Gastroesophageal sphincter (tissue), 4 donors: ENCODE measurements at regions not wholly inside any gene's neighbourhood (a gene's known extent, or its start where the extent isn't known, plus 50 kb on each side); places are given as distances from the start of the nearest gene placed in this dataset.
"Not testable (repeated sequence)": the region's sequence is repeated elsewhere in the genome, so short reads cannot be mapped to it uniquely, and the experiment has no call there.

Experiments
- ATAC-seq: fragments of 150-250 bp; one replicate; pipeline ENCODE4 v1.9.1; 2016; ENCODE audit warnings: mild to moderate bottlenecking, moderate library complexity
- H3K27ac ChIP-seq, 4 donors: fragments of 200-600 bp; sonication (generic) in 3 of 4; 1 replicate in 3 of 4; 2 replicates in 1 of 4; pipeline ENCODE4 v1.5.1; 2016 to 2019
- H3K27me3 ChIP-seq: fragments of 200-600 bp; sonication (generic); one replicate; pipeline ENCODE4 v1.5.1; 2019
- H3K36me3 ChIP-seq, 2 donors: fragments of 200-600 bp; sonication (generic); one replicate each; pipeline ENCODE4 v1.5.1; 2019; ENCODE audit warnings: control low read depth in 1 of 2
- H3K4me1 ChIP-seq, 3 donors: fragments of 200-600 bp; sonication (generic); 1 replicate in 2 of 3; 2 replicates in 1 of 3; pipeline ENCODE4 v1.5.1; 2016 to 2019; ENCODE audit warnings: control low read depth in 2 of 3
- H3K4me3 ChIP-seq, 2 donors: fragments of 200-600 bp; sonication (generic); one replicate each; pipeline ENCODE4 v1.5.1; 2019; ENCODE audit warnings: mild to moderate bottlenecking in 1 of 2, moderate library complexity in 1 of 2
- H3K9me3 ChIP-seq, 3 donors: fragments of 200-600 bp; sonication (generic); one replicate each; pipeline ENCODE4 v1.5.1; 2017 to 2019; ENCODE audit warnings: control low read depth in 2 of 3
- WGBS, 2 donors: methylation state at CpG; one replicate each; pipeline ENCODE4 v1.1.5; 2018; ENCODE audit warnings: low coverage in 1 of 2; 5-methylcytosine and 5-hydroxymethylcytosine counted together

DNA sequence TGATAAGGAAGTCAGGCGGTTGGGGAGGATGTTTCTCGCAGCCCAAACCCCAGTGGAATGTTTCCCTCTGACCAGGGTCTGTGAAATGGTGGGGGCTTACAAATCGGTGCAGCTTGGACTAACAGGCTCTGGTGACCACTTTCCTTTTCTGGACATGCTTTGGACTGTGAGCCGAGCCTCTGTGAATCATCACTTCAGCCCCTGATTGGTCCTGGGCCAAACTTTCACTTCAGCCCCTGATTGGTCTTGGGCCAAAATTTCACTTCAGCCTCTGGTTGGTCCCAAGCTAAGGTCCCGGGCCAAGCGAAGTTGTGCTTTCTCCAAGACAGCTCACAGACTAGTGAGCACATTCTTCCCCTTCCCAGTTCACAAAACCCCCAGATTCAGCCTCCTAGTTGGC lies 223.7 kb upstream of the ANKRD20A1 start:
- not testable (repeated sequence) for ATAC-seq, H3K4me1 ChIP-seq, H3K27me3 ChIP-seq, H3K9me3 ChIP-seq, H3K4me3 ChIP-seq, H3K27ac ChIP-seq, H3K36me3 ChIP-seq
- WGBS, 2 donors: no CpG with 5 or more reads among the region's 6 CpGs

- not testable (repeated sequence) for ATAC-seq, H3K36me3 ChIP-seq, H3K27me3 ChIP-seq, H3K4me1 ChIP-seq, H3K9me3 ChIP-seq, H3K4me3 ChIP-seq, H3K27ac ChIP-seq
- 60% methylated on average over 1 of the region's 15 CpGs; no CpG with 5 or more reads in 1 of the 2 donors for WGBS, 2 donors
Observed at GRCh38 chr9:67611900-67612299, 246.8 kb upstream of the ANKRD20A1 start.

- H3K9me3 ChIP-seq, H3K4me1 ChIP-seq, H3K4me3 ChIP-seq, H3K27ac ChIP-seq, H3K27me3 ChIP-seq, H3K36me3 ChIP-seq, ATAC-seq: not testable (repeated sequence)
- no CpG with 5 or more reads among the region's 8 CpGs for WGBS, 2 donors
Observed at GRCh38 chr9:67609872-67610271, 248.9 kb upstream of the ANKRD20A1 start.

- not testable (repeated sequence) for H3K27ac ChIP-seq, H3K27me3 ChIP-seq, H3K4me3 ChIP-seq, H3K9me3 ChIP-seq, H3K36me3 ChIP-seq, ATAC-seq, H3K4me1 ChIP-seq
- no CpG with 5 or more reads among the region's 7 CpGs for WGBS, 2 donors
Observed at GRCh38 chr9:67609435-67609834, 249.3 kb upstream of the ANKRD20A1 start.

GRCh38 chr9:67605113-67605512 lies 253.6 kb upstream of the ANKRD20A1 start:
- H3K4me3 ChIP-seq, H3K36me3 ChIP-seq, H3K4me1 ChIP-seq, H3K27me3 ChIP-seq, H3K27ac ChIP-seq, H3K9me3 ChIP-seq, ATAC-seq: not testable (repeated sequence)
- WGBS, 2 donors: no CpG with 5 or more reads among the region's 9 CpGs

DNA sequence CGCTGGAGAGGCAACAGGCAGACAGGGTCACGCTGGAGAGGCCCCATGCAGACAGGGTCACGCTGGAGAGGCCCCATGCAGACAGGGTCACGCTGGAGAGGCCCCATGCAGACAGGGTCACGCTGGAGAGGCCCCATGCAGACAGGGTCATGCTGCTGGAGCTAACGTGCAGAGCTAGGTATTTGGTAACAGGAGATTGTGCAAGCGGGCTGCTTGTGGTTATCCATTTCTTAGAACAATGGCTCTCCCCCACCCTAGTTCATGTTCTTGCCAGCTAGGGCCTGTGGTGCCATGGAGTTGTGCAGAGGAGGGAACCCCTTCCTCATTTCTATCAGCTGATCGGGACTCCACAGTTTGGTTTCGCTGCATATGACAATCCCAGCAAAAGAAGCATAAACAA lies 255.1 kb upstream of the ANKRD20A1 start:
- not testable (repeated sequence) for ATAC-seq, H3K27ac ChIP-seq
- WGBS, 2 donors: no CpG with 5 or more reads among the region's 9 CpGs

DNA sequence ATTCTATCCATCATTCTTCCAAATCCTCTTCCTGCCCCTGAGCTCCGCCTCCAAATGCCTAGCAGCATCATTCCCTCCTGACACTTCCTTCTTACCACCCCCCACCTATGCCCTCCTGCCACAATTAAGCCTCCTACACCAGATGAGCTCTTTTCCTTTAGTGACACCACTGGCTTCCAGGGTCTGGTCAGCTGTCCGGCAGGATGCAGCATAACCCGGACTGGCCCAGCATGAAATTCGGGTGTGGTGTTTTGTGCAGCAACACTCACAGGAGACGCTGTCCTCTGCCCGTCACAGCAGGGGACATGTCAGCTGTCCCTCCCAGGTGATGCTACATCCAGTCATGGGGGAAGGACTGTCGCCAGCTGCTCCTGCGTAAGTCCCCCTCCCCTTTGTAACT lies 266.3 kb upstream of the ANKRD20A1 start:
- H3K36me3 ChIP-seq, H3K9me3 ChIP-seq, H3K27ac ChIP-seq, ATAC-seq, H3K27me3 ChIP-seq, H3K4me3 ChIP-seq, H3K4me1 ChIP-seq: not testable (repeated sequence)
- WGBS, 2 donors: no CpG with 5 or more reads among the region's 8 CpGs

More for the DNA sequence above, 255.1 kb upstream of the ANKRD20A1 start:
- not testable (repeated sequence) for H3K36me3 ChIP-seq, H3K27me3 ChIP-seq, H3K4me1 ChIP-seq, H3K4me3 ChIP-seq, H3K9me3 ChIP-seq

DNA sequence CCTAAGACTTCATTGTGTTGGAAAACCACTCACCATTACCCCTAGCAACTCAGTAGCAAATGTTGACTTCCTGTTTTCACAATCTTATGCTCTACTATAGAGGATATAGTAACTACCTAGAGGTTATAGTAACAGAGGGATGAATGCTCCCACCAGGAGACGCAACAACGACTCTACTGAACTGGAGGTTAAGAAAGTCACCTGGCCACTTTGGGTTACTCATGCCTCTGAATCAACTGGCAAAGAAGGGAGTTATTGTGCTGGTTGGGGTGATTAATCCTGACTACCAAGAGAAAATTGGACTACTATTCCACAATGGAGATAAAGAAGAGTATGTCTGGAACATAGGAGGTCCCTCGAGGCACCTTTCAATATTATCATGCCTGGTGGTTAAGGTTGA lies 302.9 kb upstream of the ANKRD20A1 start:
- not testable (repeated sequence) for H3K27me3 ChIP-seq, H3K4me1 ChIP-seq, H3K4me3 ChIP-seq, H3K36me3 ChIP-seq, ATAC-seq, H3K27ac ChIP-seq, H3K9me3 ChIP-seq
- no CpG with 5 or more reads among the region's 3 CpGs for WGBS, 2 donors

GRCh38 chr9:67550044-67550443 lies 308.7 kb upstream of the ANKRD20A1 start:
- not testable (repeated sequence) for H3K9me3 ChIP-seq, ATAC-seq, H3K4me1 ChIP-seq, H3K4me3 ChIP-seq, H3K36me3 ChIP-seq, H3K27ac ChIP-seq, H3K27me3 ChIP-seq
- no CpG with 5 or more reads among the region's 6 CpGs for WGBS, 2 donors

GRCh38 chr9:67529834-67530233 lies 328.9 kb upstream of the ANKRD20A1 start:
- not testable (repeated sequence) for H3K27ac ChIP-seq, H3K27me3 ChIP-seq, H3K4me1 ChIP-seq, H3K4me3 ChIP-seq, ATAC-seq, H3K9me3 ChIP-seq, H3K36me3 ChIP-seq
- WGBS, 2 donors: no CpG with 5 or more reads among the region's 4 CpGs

DNA sequence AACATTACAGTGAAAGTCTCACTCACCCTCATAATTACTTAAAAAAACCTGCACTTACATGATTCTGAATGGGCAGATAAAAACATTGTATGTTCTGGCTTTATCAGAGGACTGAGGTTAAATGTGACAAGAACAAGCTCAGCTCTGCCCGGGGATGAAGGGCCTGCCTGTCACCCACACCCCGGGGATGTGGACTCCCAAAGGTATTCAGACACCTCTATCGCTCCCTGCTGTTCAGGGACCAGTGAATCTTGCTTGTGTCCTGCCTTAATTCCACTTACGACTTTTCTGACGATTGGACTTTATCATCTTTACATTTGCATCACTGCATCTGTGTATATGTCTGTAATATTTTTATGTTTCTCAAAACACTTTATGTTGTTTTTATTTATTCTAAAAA lies 341.8 kb upstream of the ANKRD20A1 start:
- H3K27me3 ChIP-seq, H3K27ac ChIP-seq, H3K4me1 ChIP-seq, H3K4me3 ChIP-seq, ATAC-seq, H3K9me3 ChIP-seq, H3K36me3 ChIP-seq: not testable (repeated sequence)
- no CpG with 5 or more reads among the region's 5 CpGs for WGBS, 2 donors

DNA sequence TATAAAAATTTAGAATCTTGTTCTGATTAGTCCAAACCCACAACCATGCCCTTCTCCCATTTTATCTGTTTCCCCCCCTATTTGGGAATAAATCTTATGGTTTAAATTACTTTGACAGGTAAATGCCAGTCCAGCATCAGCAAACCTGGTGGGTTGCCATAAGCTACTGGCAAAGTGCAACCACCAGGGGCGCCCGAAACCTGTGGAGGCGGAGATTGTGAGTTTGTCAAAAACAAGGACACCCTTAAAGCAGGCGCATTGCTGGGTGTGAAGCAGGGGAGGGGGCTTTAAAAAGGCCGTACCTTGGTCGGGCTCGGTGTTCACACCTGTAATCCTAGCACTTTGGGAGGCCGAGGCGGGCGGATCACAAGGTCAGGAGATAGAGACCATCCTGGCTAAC lies 344.1 kb upstream of the ANKRD20A1 start:
- H3K27me3 ChIP-seq, H3K27ac ChIP-seq, H3K36me3 ChIP-seq, H3K4me1 ChIP-seq, ATAC-seq, H3K9me3 ChIP-seq, H3K4me3 ChIP-seq: not testable (repeated sequence)
- no CpG with 5 or more reads among the region's 10 CpGs for WGBS, 2 donors

DNA sequence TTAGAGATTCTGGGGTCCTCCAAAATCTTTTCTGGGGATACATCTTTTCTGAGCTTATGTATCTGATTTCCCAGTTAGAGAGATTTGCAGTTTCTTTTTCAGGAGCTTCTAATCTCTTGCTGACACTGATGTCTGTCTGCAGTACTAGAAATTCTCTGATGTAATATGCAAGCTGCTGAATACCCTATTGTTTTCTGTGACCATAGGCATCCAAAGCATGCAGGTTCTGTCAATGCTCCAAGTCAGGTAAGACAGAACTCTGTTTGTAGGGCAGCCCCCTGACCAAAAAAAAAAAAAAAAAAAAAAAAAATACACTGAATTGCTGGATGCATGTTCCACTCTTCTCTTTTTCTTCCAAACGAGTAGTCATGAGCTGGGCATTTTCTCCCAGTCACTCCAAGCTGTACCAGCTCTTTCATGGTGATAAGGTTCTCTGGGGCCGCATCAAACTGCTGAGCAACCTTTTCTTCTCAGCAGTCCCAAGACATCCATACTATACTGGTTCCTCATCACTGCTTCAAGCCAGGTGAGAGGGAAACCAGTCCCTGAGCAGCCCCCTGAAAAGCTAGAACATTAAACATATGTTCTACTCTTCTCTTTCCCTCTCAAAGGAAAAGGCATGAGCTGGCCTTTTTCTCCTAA lies 354.9 kb upstream of the ANKRD20A1 start:
- no CpG with 5 or more reads among the region's 2 CpGs for WGBS, 2 donors
- H3K27me3 ChIP-seq, ATAC-seq, H3K9me3 ChIP-seq, H3K36me3 ChIP-seq, H3K4me3 ChIP-seq, H3K4me1 ChIP-seq, H3K27ac ChIP-seq: not testable (repeated sequence)

GRCh38 chr9:67492028-67492427 lies 366.7 kb upstream of the ANKRD20A1 start:
- H3K36me3 ChIP-seq, H3K9me3 ChIP-seq, H3K27ac ChIP-seq, ATAC-seq, H3K4me3 ChIP-seq, H3K4me1 ChIP-seq, H3K27me3 ChIP-seq: not testable (repeated sequence)

- WGBS, 2 donors: no CpG with 5 or more reads among the region's 4 CpGs
- not testable (repeated sequence) for ATAC-seq, H3K27me3 ChIP-seq, H3K36me3 ChIP-seq, H3K4me1 ChIP-seq, H3K4me3 ChIP-seq, H3K27ac ChIP-seq, H3K9me3 ChIP-seq
Observed at GRCh38 chr9:67477465-67477864, 381.3 kb upstream of the ANKRD20A1 start.
